Neutrophil (primary cell): ENCODE measurements at regions not wholly inside any gene's neighbourhood (a gene's known extent, or its start where the extent isn't known, plus 50 kb on each side); places are given as distances from the start of the nearest gene placed in this dataset.

Experiments used
- H3K27ac ChIP-seq: fragments of 200-600 bp; sonication (generic); 2 replicates; pipeline ENCODE4 v1.5.1; 2016; ENCODE audit warnings: mild to moderate bottlenecking, moderate library complexity
- H3K27me3 ChIP-seq: fragments of 200-600 bp; sonication (generic); 2 replicates; pipeline ENCODE4 v1.6.0; 2016; ENCODE audit warnings: mild to moderate bottlenecking
- H3K36me3 ChIP-seq: fragments of 200-600 bp; sonication (generic); 2 replicates; pipeline ENCODE4 v1.5.1; 2017
- H3K4me1 ChIP-seq, 2 experiments: fragments of 200-600 bp in 1 of 2; sonication (generic) in 1 of 2; 1 replicate in 1 of 2; 2 replicates in 1 of 2; pipeline versions ENCODE4 v1.5.1 to v1.6.1; 2013 to 2016; ENCODE audit warnings: low read depth in 1 of 2, low read length in 1 of 2, mild to moderate bottlenecking in 1 of 2, moderate library complexity in 1 of 2; ENCODE audit not compliant: control insufficient read depth in 1 of 2, insufficient read depth in 1 of 2
- H3K4me3 ChIP-seq, 2 experiments: fragments of 200-600 bp in 1 of 2; sonication (generic) in 1 of 2; 1 replicate in 1 of 2; 2 replicates in 1 of 2; pipeline ENCODE4 v1.5.1; 2013 to 2016; ENCODE audit warnings: low read depth in 1 of 2, low read length in 1 of 2, mild to moderate bottlenecking in 1 of 2, moderate library complexity in 1 of 2
- H3K9me3 ChIP-seq: fragments of 200-600 bp; sonication (generic); 2 replicates; pipeline ENCODE4 v1.5.1; 2016
- TF ChIP-seq, protein P1 (sequence below): fragments of 200-600 bp; sonication (generic); IDR thresholded peaks from 2 replicates; pipeline ENCODE4 v1.5.1; 2016; ENCODE audit warnings: antibody characterized with exemption

GRCh38 chr5:155193029-155193428, 179.5 kb downstream of the KIF4B start:
- Histone ChIP-seq H3K27me3 (no peaks in the 10 kb centered on the region), H3K9me3 (no peaks in the 10 kb centered on the region), H3K4me1 (no peaks in the 10 kb centered on the region), H3K36me3 (no peaks in the 10 kb centered on the region), H3K27ac (no peak overlapping the region), H3K4me3 (no peak overlapping the region)
- TF ChIP-seq, protein P1, sequence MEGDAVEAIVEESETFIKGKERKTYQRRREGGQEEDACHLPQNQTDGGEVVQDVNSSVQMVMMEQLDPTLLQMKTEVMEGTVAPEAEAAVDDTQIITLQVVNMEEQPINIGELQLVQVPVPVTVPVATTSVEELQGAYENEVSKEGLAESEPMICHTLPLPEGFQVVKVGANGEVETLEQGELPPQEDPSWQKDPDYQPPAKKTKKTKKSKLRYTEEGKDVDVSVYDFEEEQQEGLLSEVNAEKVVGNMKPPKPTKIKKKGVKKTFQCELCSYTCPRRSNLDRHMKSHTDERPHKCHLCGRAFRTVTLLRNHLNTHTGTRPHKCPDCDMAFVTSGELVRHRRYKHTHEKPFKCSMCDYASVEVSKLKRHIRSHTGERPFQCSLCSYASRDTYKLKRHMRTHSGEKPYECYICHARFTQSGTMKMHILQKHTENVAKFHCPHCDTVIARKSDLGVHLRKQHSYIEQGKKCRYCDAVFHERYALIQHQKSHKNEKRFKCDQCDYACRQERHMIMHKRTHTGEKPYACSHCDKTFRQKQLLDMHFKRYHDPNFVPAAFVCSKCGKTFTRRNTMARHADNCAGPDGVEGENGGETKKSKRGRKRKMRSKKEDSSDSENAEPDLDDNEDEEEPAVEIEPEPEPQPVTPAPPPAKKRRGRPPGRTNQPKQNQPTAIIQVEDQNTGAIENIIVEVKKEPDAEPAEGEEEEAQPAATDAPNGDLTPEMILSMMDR = no peak

- Histone ChIP-seq H3K4me3 (no peak overlapping the region), H3K36me3 (no peaks in the 10 kb centered on the region)
These were observed 180.0 kb downstream of the KIF4B start for GRCh38 chr5:155193483-155194107.

GRCh38 chr5:155200608-155201007, 187.1 kb downstream of the KIF4B start:
- TF ChIP-seq, protein P1 = no peak
- H3K4me3 ChIP-seq = no peak overlapping the region
- H3K27me3 ChIP-seq = no peaks in the 10 kb centered on the region
- no peaks in the 10 kb centered on the region for H3K9me3 ChIP-seq
- H3K27ac ChIP-seq = no peak overlapping the region
- no peaks in the 10 kb centered on the region for H3K36me3 ChIP-seq
- no peaks in the 10 kb centered on the region for H3K4me1 ChIP-seq

More at GRCh38 chr5:155193483-155194107, 180.0 kb downstream of the KIF4B start:
- Histone ChIP-seq H3K9me3 (no peaks in the 10 kb centered on the region), H3K27me3 (no peaks in the 10 kb centered on the region), H3K27ac (no peak overlapping the region), H3K4me1 (no peaks in the 10 kb centered on the region)
- TF ChIP-seq, protein P1 = no peak

- Histone ChIP-seq H3K4me3 (no peak overlapping the region), H3K27me3 (no peaks in the 10 kb centered on the region), H3K27ac (no peak overlapping the region), H3K36me3 (no peaks in the 10 kb centered on the region), H3K9me3 (no peaks in the 10 kb centered on the region), H3K4me1 (no peaks in the 10 kb centered on the region)
- TF ChIP-seq, protein P1 = no peak
These were observed 198.2 kb downstream of the KIF4B start for GRCh38 chr5:155211764-155212163.

GRCh38 chr5:155222393-155222792, 208.8 kb downstream of the KIF4B start:
- TF ChIP-seq, protein P1 = no peak
- Histone ChIP-seq H3K27ac (no peak overlapping the region), H3K4me1 (no peaks in the 10 kb centered on the region), H3K27me3 (no peaks in the 10 kb centered on the region), H3K9me3 (no peaks in the 10 kb centered on the region), H3K36me3 (no peaks in the 10 kb centered on the region), H3K4me3 (no peak overlapping the region)
